HG03064 (cell line): ENCODE measurements at regions not wholly inside any gene's neighbourhood (a gene's known extent, or its start where the extent isn't known, plus 50 kb on each side); places are given as distances from the start of the nearest gene placed in this dataset.

Experiments
- ATAC-seq: cut with Tn5 transposase; IDR thresholded peaks from one replicate; pipeline ENCODE4 v1.9.1; 2021; ENCODE audit warnings: low read depth; ENCODE audit not compliant: unreplicated experiment

DNA sequence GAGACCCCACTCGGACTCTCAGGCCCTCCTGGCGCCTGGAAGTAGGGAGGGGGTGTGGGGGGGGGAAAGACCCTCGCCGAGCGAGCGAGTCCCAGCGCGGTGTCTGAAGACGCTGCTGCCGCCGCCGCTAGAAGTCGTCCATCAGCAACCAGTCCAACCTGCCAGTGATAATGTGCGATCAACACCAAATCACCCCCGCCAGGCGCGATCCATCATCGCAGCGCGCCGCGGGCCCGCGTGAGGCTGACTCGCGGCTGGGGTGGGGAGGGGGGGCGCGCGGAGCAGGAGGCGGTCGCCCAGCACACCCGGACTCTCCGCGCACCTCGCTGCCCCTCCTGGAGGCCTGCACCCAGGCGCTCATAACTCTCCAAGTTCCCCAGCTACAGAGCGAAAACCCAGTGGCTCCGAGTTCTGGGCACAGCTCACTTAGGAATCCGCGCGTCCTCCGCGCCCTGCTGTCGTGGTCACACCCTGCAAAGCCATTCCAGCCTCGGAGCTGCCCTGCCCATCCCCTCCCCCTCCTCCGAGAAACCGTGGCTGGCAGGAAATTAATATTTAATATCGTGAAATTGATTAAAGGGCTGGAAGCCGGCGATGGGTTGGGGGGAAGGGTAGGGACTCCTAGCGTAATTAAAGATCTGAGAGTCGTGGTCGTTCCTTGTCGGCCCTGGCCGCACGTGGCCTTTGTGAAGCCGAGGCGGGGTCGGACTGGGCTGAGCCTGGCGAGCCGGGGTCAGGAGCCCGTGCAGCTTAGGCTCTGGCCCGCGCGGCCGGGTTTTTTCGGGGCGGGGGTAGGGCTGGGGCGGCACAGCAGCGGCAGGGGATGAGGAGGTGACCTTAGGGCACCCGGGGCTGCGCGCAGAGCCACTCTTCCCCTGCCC is 58.1 kb upstream of the BCOR start:
- ATAC-seq: no peak

DNA sequence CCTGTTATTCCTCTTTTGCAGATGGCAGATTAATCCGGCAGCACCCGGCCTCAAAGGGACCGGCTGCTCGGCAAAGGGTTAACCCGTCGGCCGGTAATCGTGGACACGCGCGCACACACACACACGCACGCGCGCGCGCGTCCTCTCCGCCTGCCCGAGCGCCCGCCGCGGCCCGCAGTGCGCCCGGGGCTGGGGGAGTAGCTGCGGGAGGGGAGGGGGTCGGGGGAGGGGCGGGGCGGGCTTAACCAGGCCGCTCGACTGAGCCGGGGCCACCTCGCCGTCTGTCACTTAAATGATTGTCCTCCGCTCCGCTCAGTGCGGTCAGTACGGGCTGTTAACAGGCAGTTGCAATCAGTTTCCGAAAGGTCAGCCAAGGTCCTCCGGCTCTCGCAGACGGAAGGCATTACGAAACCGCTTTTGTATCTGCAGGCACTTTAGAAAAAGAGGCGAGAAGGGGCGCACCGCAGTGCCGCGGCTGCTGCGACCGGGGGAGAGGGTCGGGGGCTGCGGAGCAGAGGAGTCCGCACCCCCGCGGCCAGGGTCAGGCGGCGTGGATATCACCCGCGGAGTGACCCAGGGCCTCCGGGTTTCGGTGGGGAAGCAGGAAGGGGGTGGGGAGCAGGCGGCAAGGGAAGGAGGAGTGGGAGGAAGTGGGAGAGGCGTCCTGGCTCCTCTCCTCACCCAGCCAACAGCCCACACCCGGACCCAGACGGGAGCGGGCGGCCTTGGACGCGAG is 57.3 kb upstream of the BCOR start:
- ATAC-seq: no peak

DNA sequence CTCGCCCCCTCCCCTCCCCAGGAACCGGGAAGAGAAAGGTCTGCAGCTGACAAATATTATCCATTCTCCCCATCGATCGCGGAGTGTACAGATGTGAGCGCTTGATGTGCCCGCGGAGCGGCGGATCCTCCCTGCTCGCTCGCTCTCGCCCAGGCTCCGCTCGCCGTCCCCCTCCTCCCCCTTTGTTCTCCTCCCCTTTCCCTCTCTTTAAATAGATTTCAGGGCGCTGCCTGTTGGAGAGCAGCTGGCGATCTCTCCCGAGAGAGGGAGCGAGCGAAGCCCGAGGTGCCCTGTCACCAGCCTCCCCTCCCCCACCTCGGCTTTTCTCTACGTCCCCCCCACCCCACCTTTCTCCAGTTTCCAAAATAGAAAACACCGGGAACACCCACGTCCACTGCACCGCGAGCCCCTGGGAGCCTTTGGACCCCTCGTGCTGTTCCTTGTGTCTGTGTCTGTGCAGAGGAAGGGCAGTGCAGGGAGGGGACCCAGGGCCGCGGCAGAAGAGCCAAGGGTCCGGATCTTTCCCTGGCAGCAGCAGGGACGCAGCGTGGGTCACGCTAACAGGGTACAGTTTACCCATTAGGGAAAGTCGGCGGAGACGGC is 56.6 kb upstream of the BCOR start:
- ATAC-seq: no peak

DNA sequence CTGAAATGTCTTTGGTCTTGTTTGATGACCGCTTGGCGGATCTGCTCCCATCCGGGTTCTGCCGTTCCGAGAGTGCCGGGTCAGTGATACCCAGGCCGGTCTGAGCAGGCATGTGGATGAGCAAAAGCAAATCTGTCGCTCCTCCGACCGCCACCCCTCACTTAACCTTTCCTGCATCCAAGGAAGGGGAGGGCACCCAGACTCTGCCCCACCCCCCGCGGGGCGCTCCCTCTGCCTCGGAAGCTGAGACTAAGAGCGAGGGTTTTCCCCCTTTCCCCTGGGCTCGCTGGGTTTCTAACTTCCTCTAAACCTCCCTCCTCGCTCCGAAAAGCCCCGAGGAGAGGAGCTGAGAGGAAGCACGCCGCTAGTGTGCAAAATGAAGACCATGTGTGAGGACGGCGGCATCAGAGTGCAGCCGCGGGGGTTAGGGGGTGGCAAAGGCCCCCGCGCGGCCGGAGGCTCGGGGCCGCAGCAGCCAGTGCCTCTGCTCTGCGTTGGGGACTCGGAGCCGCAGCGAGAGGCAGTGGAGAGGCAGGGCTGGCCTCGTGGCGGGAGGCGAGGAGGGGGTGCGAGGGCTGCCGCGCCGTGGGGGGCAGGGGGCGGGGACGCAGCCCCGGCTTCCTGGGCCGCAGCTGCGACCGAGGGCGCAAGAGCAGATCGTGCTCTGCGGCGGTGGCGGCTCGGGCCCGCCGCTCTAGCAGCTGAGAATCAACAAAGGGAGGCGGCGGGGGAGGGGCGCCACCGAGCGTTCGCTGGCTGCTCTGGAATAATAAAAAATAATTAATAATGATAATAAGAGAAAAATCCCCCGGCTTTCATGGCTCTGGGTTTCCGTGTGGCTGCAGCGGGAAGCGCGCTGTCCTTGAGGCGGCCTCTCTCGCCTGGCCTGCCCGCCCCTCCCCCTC is 55.8 kb upstream of the BCOR start:
- ATAC-seq: peak; percentile 52

DNA sequence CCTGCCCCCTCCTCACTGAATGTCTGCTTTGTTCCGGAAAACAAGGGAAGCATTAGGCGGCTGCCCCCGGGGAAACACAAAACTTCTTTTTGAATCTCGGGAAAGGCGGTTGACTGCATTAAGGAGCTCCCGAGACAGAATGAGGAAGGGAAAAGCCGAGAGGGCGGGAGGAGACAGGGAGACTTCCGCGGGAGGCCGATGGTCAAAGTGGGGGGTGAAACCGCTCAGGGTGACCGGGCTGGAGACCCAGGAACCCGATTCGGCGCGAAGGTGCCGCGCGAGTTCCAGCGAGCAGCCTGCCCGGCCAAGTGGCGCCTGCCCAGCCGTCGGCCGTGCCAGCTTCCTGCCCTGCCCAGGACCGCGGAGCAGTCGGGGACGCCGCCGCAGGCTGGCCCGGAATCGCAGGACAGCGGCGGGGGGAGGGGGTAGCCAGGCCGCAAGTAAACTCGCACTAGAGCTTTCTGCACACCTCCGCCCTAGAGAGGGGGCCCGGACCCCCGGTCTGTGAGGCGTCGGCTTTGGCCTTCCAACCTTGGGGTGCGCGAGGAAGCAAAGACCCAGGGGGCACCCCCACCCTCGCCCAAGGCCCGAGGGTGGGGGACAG is 55.1 kb upstream of the BCOR start:
- ATAC-seq: no peak

DNA sequence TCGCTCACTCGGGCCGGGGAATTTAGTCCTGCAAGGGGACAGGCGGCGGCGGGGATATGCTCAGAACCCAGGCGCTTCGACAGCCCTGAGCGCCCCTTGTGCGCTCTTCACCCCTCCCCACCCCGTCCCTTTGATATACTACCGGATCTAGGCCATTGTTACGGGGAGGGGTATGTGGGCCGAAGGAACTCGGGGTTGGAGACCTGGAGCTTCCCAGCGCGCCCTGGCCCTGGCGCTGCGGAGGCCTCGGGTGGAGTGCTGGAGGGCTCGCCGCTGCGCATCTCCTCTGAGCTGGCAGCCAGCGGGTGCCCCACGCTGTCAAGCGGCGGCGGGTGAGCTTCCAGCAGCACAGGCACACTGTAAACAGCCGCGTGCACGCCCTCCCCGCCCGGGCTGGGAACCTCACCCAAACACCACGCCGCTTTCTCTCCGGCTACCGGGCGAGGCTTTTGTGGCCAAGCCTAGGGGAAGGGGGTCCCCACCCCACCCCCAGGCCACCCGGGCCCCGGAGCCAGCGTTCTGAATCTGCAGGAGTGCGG is 54.5 kb upstream of the BCOR start:
- no peak for ATAC-seq

DNA sequence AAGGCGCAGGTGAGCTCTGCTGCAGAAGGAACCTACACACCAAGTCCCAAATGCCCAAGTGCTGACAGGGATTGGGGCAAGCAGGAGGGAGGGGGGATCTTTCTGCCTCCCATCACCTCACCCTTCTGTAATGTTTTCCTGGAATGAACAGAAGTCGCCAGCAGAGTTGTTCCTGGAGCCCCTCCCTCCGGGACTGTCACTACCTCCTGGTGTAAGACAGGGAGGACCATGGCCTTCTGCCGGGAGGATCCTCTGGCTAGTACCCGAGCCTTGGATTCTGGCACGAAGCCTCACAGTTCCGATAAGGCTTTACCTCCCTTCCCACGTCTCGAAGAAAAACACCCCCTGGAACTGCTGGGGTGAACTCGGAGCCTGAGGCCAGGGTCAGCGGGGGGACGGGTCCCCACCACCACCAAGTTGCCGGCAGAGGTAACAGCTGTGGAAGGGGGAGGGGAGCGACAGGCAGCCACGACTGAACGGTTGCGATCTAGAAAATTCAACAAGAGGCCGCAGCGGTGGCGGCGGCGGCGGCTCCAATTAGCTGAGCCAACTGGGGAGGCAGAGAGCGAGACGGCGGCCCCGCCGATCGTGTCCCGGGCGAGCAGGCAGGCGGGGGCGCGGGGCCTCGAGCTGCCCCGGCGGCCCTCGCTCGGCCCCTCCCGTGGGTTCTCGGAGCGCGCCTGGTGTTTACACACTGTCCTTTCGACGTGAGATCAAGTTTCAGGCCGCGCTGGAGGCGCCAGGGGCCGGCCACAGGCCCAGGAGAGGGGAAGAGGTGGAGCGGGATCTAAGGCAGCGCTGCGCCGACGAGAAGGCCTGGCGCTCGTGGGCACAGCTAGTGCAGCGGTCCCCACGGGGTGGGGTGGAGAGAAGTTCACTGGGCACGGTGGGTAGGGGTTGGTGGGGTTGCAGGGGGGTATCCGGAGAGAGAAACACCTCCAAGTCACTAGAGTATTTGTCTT is 53.7 kb upstream of the BCOR start:
- ATAC-seq: no peak

DNA sequence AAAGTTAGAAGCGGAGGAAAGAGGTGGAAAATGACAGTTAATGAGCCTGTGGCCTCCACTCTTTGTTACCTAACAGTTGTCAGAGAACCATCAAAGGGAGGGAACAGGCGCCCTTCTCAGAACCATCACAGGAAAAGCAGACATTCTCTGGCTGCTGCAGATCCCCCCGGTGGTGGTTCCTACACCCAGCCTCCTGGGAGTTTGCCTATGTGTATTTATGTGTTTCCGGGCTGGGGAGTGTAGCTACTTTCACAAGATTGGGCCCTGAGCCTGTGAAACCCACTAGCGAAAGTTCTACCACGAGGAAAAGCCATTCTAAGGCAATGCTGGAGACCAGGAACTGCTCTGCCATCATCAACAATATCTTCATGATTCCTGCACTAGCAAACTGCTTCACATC is 52.7 kb upstream of the BCOR start:
- no peak for ATAC-seq

DNA sequence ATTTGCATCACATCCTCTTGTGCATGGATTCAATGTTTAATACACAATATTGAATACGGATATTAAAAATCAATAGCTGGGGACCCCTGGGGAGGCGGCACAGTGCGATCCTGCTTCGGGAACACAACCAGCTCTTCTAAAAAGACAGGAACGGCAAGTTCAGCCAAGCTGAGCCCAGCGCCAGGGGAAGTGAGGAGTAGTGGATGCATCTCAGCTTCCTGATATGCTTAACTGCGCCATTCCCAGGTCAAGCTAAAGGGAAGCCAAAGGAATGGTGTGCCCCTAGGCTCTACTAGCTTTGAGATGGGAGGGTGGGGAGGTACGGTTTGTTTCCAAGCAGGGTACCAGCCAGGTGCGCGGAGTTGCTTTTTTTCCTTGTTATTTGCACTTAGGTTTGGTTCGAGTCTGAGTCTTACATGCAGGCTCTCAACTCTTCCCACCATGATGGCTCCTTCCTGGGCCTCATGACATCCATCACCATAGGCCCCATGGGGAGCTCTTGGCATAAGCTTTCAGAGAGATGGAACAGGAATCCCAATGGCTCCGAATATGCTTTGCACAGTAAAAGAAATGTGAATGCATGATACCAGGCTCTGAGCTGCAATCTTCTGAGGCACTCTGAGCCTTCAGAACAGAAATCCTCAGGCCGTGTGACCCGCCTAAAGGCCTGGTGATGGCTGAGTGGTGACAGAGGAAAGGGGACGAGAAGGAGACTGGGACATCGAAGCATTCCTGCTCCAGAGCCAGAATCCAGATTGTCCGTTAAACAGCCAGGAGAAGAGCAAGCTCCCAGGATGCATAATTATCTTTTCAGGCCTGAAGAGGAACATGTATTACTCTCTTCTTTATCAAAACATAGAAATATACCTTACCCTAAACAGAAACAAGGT is 51.8 kb upstream of the BCOR start:
- ATAC-seq: no peak

DNA sequence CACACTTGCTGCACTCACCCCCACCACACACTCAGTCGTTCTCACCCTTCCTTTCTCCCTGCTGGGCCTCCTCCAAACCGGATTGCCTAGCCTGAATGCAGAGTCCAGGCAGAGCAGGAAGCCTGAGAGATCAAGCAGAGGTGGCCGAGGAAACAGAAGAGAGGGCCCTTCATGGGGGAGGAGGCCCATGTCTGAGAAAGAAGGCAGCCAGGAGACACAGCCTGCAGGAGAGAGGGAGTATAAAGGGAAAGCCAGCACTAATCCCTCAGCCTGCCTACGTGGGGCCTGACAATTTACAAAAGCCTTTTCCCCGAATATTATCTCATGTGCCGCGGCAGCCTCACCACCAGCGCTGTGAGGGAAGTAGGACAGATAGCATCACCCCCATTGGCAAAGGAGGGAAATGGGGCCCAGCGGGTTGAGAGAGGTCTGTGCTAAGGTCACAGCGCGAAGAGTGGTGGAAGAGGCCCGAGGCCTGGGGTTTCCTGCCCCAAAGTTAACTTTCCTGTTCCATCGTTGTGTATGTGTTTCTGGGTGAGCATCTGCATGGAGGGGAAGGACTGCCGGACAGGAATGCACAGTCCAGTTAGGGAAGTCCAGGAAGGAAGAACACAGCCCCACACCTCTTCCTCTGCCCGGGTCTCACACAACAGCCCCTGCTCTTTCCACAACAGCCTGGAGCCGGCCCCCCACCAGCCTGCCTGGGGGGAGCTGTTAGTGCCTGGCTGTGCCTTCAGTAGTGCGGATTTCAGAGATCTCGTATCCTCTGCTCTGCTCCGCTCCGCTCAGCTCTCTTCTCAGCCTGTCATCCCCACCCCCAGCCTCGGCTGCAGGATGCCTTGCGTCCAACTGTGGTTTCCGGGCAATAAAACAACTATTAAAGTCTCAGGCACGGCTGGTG is 50.9 kb upstream of the BCOR start:
- ATAC-seq: no peak

DNA sequence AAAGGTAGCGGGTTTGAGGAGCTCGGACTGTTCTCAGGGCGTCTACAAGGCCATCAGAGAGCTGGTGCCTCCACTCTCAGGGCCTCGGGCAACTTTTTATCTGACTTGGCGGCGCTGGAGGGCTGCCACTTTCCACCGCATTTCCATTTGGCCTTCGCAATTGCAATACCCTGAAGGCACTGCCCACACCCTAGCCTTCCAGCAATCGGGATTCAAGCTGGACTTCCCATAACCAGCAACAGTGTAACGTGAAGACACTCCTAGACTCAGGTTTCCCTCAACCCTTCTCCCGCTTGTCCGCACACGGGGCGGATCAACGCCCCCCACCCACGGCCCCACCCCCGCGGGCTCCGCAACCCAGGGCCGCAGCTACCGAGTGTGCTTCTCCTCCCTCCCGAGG is 50.2 kb upstream of the BCOR start:
- ATAC-seq: no peak
